ENCODE measurements at regions not wholly inside any gene's neighbourhood (a gene's known extent, or its start where the extent isn't known, plus 50 kb on each side); places are given as distances from the start of the nearest gene placed in this dataset.

DNA sequence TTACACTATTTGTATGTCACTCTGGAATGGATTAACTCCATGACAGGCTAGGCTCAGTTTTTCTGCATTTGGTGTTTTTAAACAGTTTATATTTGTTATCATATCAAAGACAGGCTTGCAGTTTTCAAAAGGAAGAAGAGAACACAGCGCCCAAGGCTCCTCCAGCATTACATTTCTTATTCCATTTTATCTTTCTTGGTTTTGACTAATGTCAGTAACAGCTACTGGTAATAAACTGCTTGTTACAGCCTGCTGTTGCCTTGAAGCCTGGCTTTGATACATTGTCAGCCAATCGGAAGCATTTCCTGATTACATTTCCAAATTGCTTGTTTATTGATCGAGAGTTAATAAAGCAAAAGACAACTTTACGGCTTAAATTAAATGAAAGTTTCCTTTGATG is 166.0 kb upstream of the MDFIC start:
- no peak for DNase-seq

DNA sequence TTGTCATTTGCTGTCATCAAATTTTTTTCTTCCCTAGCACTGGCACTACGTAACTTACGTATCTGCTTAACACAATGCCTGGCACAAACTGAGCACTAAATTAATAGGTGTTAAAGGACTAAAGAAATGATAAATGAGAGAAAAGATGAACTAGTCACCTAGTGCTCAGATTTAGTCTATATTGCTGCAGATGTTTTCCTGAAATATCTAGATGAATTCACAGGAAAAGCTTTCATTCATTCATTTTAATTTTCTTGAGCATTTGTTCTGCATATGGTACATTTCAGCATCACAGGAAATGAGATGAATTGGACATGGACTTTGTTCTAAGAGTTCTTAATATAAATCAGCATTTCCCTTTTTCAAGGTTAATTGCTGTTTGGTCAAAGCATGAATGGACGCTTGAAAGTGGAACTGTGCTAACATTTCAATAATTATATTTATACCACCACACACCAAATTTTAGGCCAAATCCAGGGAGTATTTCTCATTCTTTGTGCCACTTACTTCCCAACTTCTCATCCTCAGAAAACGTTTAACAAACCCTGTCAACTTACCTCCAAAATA is 163.2 kb upstream of the MDFIC start:
- DNase-seq, result no peak

DNA sequence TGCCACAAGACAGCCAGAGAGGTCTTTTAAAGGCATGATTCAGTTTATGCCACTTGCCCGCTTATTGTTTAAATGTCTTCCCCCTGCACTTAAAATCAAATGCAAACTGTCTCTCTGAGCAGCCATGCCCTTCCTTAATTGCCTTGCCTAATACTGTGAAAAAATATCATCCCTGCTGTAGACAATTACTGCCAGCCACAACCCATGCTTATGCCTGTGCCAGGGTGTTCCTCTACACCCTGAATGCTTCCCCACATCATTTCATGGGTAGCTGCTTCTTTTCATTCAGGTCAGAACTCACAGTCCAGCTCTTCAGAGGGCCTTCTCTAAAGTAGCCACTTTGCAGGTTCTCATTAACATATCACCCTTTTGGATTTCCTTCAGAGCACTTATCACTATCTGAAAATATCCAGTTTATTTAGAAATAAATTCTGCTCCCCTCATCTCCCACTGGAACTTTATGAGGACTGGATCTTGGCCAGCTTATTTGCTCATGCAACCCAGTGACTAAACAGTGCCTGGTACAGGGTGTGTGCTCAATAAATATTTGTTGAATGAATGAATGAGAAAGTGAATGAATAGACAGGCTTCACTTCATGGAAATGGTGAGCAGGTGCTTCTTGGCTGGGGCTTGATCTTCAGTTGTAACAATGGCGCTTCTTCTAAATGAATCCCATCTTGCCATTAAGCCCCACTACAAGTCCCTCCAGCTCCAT is 162.4 kb upstream of the MDFIC start:
- DNase-seq, result no peak

GRCh38 chr7:114760477-114760876 is 161.4 kb upstream of the MDFIC start:
- DNase-seq, result no peak

- no peak for DNase-seq
These were observed 159.9 kb upstream of the MDFIC start for GRCh38 chr7:114761973-114762372.

- no peak for DNase-seq
These were observed 156.4 kb upstream of the MDFIC start for GRCh38 chr7:114765331-114766040.

GRCh38 chr7:114766041-114766356 is 155.9 kb upstream of the MDFIC start:
- no peak for DNase-seq

DNA sequence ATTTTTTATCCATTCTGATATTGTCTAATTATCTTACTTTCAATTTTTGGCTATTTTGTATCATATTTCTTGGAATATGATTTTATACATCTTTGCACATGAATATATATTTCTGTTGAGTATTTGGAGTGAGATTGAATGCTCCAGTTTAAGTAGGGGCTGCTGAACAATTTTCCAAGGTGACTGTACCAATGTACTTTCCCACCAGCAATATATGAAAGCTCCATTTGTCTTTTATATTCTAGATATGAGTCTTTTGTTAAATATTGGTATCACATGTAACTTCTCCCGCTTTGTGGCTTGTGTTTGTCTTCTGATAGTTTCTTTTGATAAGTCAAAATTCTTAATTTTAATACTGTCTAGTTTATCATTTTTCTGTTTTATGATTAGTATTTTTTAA is 144.6 kb upstream of the MDFIC start:
- DNase-seq, result no peak

GRCh38 chr7:114783508-114783907 is 138.4 kb upstream of the MDFIC start:
- no peak for DNase-seq

GRCh38 chr7:114784177-114784576 is 137.7 kb upstream of the MDFIC start:
- no peak for DNase-seq

DNA sequence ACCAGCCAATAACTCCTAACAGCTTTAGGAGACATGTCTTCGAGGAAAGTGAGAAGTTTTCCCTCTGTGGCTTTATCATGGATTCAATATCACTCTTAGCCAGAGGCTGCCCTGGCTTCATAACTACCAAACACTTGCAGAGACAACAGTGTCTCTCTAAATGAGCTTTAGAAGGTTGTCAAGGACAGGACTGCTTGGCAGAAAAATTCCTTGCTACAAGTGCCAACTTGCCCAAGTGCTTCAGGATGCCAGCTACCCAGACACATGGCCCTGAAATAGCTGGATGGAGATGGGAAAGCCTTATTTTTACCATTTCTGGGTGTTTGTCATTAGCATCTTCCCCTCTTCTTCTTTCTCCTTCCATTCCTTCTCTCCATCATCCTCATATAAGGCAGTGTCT is 137.1 kb upstream of the MDFIC start:
- DNase-seq, result no peak

- no peak for DNase-seq
These were observed 136.4 kb upstream of the MDFIC start for GRCh38 chr7:114785496-114785895.

DNA sequence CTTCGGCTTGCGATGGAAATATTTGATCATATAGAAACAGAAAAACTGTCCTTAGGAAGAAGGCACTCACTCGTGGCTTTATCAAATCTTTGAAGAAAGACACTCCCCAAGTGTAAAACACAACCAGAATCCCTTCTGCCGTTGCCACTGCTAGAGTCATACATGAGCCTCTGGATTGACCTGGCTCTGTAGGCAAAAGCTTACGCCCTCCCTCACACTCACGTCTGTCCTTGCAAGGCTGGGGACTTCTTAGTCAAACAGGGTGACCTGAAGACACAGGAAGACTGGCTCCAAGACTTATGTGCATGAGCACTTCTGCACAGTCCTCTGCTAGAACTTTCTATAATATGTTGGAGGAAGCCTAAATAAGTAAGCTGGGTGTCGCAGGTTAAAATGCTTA is 135.4 kb upstream of the MDFIC start:
- no peak for DNase-seq

DNA sequence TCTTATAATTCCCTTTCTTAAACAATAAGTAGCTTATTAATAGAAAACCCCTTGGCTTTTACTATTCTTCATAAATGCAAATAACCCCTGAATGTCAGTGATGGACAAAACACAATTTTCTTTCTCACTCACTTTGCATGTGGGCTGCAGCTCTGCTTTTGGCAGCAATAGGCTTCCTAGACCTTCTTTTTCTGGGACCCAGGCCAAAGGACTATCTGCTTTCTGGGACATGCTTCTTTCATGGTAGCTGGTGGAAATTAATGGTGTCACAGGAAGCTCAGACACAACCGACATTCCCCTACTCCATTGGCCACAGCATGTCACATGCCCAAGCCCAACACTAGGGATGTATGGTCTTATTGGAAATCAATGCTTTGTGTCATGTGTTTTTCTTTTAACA is 134.3 kb upstream of the MDFIC start:
- no peak for DNase-seq

GRCh38 chr7:114788706-114789105 is 133.2 kb upstream of the MDFIC start:
- DNase-seq, result no peak

DNA sequence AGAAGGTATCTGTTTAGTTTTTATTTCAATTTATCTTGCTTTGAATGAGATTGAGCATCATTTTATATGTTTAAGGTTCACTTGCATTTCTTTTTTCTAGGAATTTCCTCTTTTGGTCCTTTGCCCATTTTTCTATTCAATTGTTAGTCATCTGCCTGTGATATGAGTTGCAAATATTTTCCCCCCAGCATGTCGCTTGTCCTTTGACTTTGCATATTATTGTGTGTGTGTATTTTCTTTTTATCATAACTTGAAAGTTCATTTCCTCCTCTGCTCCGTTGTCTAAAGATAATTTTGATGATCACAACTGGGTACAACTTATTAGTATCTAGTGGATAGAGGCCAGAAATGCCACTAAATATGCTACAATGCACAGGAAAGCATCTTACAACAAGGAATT is 132.7 kb upstream of the MDFIC start:
- DNase-seq, result peak; percentile 55

- DNase-seq, result peak; percentile 80
These were observed 132.0 kb upstream of the MDFIC start for GRCh38 chr7:114789871-114790311.

GRCh38 chr7:114790521-114790920 is 131.4 kb upstream of the MDFIC start:
- DNase-seq, result peak; percentile 40

DNA sequence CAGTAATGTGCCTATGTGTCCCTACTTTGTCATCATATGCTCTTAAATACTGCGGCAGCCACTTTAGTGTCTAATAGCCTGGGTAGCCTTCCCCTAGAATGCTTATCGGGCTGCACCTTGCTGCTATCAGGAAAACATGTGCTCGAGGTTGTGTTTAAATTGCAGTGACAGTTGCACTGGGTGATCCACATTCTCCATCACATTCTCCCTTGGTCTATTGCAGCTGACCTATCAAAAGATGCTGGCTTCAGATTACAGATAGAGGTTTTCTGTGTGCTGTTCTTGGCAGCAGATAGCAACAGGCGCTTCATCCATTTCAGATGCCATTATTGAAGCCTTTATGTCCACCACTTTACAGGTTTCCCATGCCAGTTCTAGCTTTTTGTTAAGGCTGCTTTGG is 130.1 kb upstream of the MDFIC start:
- no peak for DNase-seq

DNA sequence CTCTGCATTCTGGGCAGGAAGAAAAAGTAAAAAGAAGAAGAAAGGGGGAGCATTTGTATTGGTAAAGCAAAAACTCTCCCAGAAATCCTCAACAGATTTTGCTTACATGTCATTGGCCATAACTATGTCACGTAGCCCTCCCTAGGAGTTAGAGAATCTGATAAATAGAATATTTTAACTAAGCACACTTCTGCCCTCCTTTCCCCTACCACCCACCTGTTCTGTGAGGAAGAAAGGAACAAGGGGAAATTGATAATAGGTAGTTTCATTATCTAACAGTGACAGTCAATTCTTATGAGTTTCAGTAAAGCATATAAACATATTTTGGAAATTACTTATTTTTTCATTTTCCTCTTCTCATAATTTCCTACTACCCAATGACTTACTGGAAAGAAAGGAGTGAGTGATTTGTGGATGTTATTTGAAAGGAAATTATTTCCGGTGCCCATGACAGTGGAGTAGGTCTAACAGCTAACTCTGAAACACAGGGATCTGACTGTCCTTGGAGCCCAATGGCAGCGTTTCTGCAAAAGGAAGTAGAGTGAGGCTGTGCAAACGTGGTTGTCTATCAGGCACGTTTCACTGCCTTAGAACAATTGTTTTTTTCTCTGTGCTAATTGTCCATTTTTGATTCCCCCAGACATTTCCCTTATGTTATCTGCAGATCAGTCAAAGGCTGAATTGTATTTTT is 128.6 kb upstream of the MDFIC start:
- DNase-seq, result peak; percentile 23

DNA sequence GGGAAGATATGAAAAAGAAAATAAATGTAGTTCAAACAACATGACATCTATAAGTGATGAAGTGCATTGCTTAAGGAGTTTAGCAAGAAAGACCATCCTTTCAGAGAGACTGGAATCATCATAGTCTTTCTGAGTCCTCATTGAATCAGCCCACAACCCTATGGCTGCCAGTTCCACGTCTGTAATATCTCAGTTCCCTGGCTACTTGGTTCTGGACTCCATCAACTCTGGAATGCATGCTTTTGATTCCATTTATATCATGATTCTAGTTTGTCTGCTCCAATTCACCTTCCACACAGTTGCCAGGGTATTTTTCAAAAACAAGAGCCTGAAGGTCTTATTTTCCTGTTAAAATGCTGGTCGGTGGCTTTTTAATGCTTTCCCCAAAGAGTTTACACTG is 126.4 kb upstream of the MDFIC start:
- no peak for DNase-seq

DNA sequence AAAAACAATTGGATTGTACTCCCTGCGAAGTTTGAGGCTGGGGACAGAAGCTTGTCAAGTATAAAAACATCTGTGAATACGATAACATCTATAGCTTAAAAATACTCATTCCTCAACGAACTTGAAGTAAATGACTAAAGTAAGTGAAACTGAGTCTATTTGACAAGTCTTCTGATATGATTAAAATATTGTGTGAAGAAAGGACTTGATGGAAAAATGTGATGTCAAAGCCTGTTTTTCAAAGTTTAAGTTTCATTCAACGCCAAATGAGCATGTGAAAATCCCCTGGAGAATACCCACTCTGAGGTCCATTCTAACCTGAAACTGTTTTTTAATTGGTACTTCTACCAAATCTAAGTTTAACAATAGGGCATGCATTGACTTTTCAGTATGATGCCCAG is 122.3 kb upstream of the MDFIC start:
- DNase-seq, result no peak

- no peak for DNase-seq
These were observed 119.3 kb upstream of the MDFIC start for GRCh38 chr7:114802632-114803031.
